SK-N-SH (cell line): ENCODE measurements at regions not wholly inside any gene's neighbourhood (a gene's known extent, or its start where the extent isn't known, plus 50 kb on each side); places are given as distances from the start of the nearest gene placed in this dataset.

Source experiments
- CTCF ChIA-PET: fragments of 300-600, 350-600 bp; formaldehyde crosslinking; extraction: SDS; loops from one replicate; lab custom pipeline; 2021; lab: Yijun Ruan, JAX
- POLR2A ChIA-PET: fragments of 350-600 bp; sonication (Branson Sonifier 250); formaldehyde crosslinking; extraction: SDS; loops from one replicate; lab custom pipeline; 2020; ENCODE audit warnings: antibody characterized with exemption, inconsistent platforms; lab: Yijun Ruan, JAX
- DNase-seq: peaks from one replicate; pipeline ENCODE4 v3.0.0; 2012
- H2AFZ ChIP-seq: fragments of 200-600 bp; sonication (generic); 2 replicates; pipeline ENCODE4 v1.8.1; 2016; ENCODE audit warnings: antibody characterized with exemption, mild to moderate bottlenecking, low read depth
- H3F3A ChIP-seq: fragments of 200-600 bp; sonication (generic); replicated peaks from 2 replicates; pipeline ENCODE3; 2016; ENCODE audit warnings: antibody characterized with exemption, mild to moderate bottlenecking; ENCODE audit not compliant: insufficient read depth
- H3K27ac ChIP-seq, 2 experiments: fragments of 200-500 bp in 1 of 2; fragments of 200-600 bp in 1 of 2; sonication (Bioruptor generic) in 1 of 2; sonication (generic), shearing (Covaris generic) in 1 of 2; 2 replicates each; pipeline versions ENCODE4 v1.5.1 to v1.6.1; 2014 to 2016; ENCODE audit warnings: low read depth in 2 of 2, inconsistent platforms in 1 of 2, low read length in 1 of 2, mild to moderate bottlenecking in 1 of 2, mixed read lengths in 1 of 2
- H3K27me3 ChIP-seq: fragments of 200-600 bp; sonication (generic), shearing (Covaris generic); 2 replicates; pipeline ENCODE4 v1.6.1; 2016; ENCODE audit warnings: mixed run types; ENCODE audit not compliant: insufficient read depth
- H3K36me3 ChIP-seq, 2 experiments: fragments of 200-500 bp in 1 of 2; fragments of 200-600 bp in 1 of 2; sonication (Bioruptor generic) in 1 of 2; sonication (generic) in 1 of 2; replicated peaks in 1 of 2; 2 replicates each; pipeline versions ENCODE3 to v1.5.1; 2014 to 2016; ENCODE audit warnings: low read length in 1 of 2, mild to moderate bottlenecking in 1 of 2; ENCODE audit not compliant: insufficient read depth in 2 of 2, control insufficient read depth in 1 of 2
- H3K4me1 ChIP-seq, 2 experiments: fragments of 200-500 bp in 1 of 2; fragments of 200-600 bp in 1 of 2; sonication (Bioruptor generic) in 1 of 2; sonication (generic), shearing (Covaris generic) in 1 of 2; 2 replicates each; pipeline versions ENCODE4 v1.5.1 to v1.6.1; 2014 to 2016; ENCODE audit warnings: low read depth in 1 of 2, low read length in 1 of 2, mixed run types in 1 of 2; ENCODE audit not compliant: insufficient read depth in 2 of 2, control insufficient read depth in 1 of 2
- H3K4me2 ChIP-seq: fragments of 200-600 bp; sonication (generic), shearing (Covaris generic); 2 replicates; pipeline ENCODE4 v1.6.1; 2017; ENCODE audit warnings: mixed run types
- H3K4me3 ChIP-seq, 2 experiments: fragments of 200-500 bp in 1 of 2; fragments of 200-600 bp in 1 of 2; sonication (Bioruptor generic) in 1 of 2; sonication (generic), shearing (Covaris generic) in 1 of 2; 2 replicates each; pipeline versions ENCODE4 v1.5.1 to v1.8.1; 2014 to 2016; ENCODE audit warnings: low read depth in 2 of 2, inconsistent platforms in 1 of 2, low read length in 1 of 2, mild to moderate bottlenecking in 1 of 2, mixed read lengths in 1 of 2, moderate library complexity in 1 of 2
- H3K79me2 ChIP-seq: fragments of 200-600 bp; sonication (generic); 2 replicates; pipeline ENCODE4 v1.8.1; 2017; ENCODE audit warnings: mild to moderate bottlenecking; ENCODE audit not compliant: insufficient read depth
- H3K9ac ChIP-seq: fragments of 200-600 bp; sonication (generic); 2 replicates; pipeline ENCODE4 v1.6.1; 2017; ENCODE audit warnings: mixed run types
- H3K9me2 ChIP-seq: fragments of 200-600 bp; sonication (generic); 2 replicates; pipeline ENCODE4 v1.6.1; 2017; ENCODE audit warnings: mixed run types
- H3K9me3 ChIP-seq: fragments of 200-600 bp; sonication (generic); 2 replicates; pipeline ENCODE4 v1.6.1; 2017; ENCODE audit warnings: mixed run types, mild to moderate bottlenecking, moderate library complexity
- H4K20me1 ChIP-seq: fragments of 200-600 bp; sonication (generic); 2 replicates; pipeline ENCODE4 v1.6.1; 2017; ENCODE audit warnings: mild to moderate bottlenecking, mixed run types; ENCODE audit not compliant: insufficient read depth
- CHD2 ChIP-seq: fragments of 150-350 bp; IDR thresholded peaks from 2 replicates; pipeline ENCODE4 v1.6.1; 2018; ENCODE audit warnings: low read length; ENCODE audit not compliant: partially characterized antibody
- ELF1 ChIP-seq: IDR thresholded peaks from 2 replicates; pipeline ENCODE4 v1.4.0; 2012
- FOSL2 ChIP-seq: IDR thresholded peaks from 2 replicates; pipeline ENCODE4 v1.4.0; 2012; ENCODE audit warnings: low read depth, mild to moderate bottlenecking, moderate library complexity, borderline replicate concordance
- GABPA ChIP-seq: IDR thresholded peaks from 2 replicates; pipeline ENCODE4 v1.4.0; 2012; ENCODE audit warnings: low read depth, mild to moderate bottlenecking
- NFIC ChIP-seq: IDR thresholded peaks from 2 replicates; pipeline ENCODE4 v1.4.0; 2012; ENCODE audit warnings: borderline replicate concordance
- SIN3A ChIP-seq: IDR thresholded peaks from 2 replicates; pipeline ENCODE4 v1.6.1; 2012; ENCODE audit warnings: low read depth, mild to moderate bottlenecking, low read length, moderate library complexity, borderline replicate concordance
- TCF12 ChIP-seq: IDR thresholded peaks from 2 replicates; pipeline ENCODE4 v1.4.0; 2012
- YY1 ChIP-seq: IDR thresholded peaks from 2 replicates; pipeline ENCODE4 v1.4.0; 2012; ENCODE audit warnings: low read depth, mild to moderate bottlenecking
- WGBS: methylation state at CpG from one replicate; pipeline ENCODE4 v1.1.6; 2017; ENCODE audit warnings: low lambda C conversion rate; 5-methylcytosine and 5-hydroxymethylcytosine counted together
- TF ChIP-seq, protein P1 (sequence below): IDR thresholded peaks from 2 replicates; pipeline ENCODE4 v1.4.0; 2012; ENCODE audit warnings: low read depth, borderline replicate concordance
- TF ChIP-seq, protein P2 (sequence below): IDR thresholded peaks from 2 replicates; pipeline ENCODE4 v1.4.0; 2012; ENCODE audit warnings: low read depth
- TF ChIP-seq, protein P3 (sequence below): IDR thresholded peaks from 2 replicates; pipeline ENCODE4 v1.4.0; 2012; ENCODE audit warnings: low read depth, borderline replicate concordance

DNA sequence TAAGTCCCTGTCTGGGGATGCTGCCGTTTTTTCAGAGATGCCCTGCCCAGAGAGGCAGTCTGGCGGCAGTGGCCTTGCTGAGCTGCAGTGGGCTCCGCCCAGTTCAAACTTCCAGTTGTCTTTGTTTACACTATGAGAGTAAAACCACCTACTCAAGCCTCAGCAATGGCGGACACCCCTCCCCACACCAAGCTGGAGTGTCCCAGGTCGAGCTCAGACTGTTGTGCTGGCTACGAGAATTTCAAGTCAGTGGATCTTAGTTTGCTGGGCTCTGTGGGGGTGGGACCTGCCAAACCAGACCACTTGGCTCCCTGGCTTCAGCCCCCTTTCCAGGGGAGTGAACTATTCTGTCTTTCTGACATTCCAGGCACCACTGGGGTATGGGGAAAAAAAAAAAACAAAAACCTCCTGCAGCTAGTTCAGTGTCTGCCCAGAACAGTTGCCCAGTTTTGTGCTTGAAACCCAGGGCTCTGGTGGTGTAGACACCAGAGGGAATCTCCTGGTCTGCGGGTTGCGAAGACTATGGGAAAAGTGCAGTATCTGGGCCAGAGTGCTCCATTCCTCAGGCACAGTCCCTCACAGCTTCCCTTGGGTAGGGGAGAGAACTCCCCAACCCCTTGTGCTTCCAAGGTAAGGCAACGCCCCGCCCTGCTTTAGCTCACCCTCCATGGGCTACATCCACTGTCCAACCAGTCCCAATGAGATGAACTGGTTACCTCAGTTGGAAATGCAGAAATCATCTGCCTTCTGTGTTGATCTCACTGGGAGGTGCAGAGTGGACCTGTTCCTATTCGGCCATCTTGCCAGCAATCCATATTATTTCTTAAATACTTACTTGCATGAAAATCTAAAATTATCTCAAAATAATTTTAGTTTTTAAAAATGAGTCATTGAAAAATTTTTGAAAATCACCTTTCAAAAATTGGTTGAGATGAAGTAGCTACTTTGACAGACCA is 338.0 kb downstream of the OSR1 start:
- Histone ChIP-seq H4K20me1 (no peaks in the 10 kb centered on the region), H3F3A (peaks cover 6% of the 10 kb centered on the region), H3K27ac (peak overlapping the region; percentile 72 to 78; a peak in 3 of 4 replicates), H3K4me1 (peaks cover 0 to 13% of the 10 kb centered on the region in 2 experiments; a peak in 3 of 4 replicates), H3K4me2 (peak overlapping the region; percentile 28), H3K79me2 (no peaks in the 10 kb centered on the region), H3K9me2 (no peaks in the 10 kb centered on the region), H3K9ac (peak overlapping the region; percentile 11; the same call in 1 of the 2 replicates), H2AFZ (peak overlapping the region; percentile 32; the same call in 1 of the 2 replicates), H3K36me3 (no peaks in the 10 kb centered on the region), H3K4me3 (no peak overlapping the region), H3K27me3 (no peaks in the 10 kb centered on the region), H3K9me3 (no peaks in the 10 kb centered on the region)
- TF ChIP-seq YY1: 0 out of 2 replicates have a peak, but pooled peaks have one; percentile 55
- no peak for TF ChIP-seq SIN3A
- TF ChIP-seq, protein P1, sequence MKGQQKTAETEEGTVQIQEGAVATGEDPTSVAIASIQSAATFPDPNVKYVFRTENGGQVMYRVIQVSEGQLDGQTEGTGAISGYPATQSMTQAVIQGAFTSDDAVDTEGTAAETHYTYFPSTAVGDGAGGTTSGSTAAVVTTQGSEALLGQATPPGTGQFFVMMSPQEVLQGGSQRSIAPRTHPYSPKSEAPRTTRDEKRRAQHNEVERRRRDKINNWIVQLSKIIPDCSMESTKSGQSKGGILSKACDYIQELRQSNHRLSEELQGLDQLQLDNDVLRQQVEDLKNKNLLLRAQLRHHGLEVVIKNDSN: no peak
- no peak for DNase-seq
- ChIA-PET CTCF (interaction anchor here (1.3 kb wide), 1 partner anchor 12 kb away, joined by 3 read pairs; no protein-coding TSS in a partner anchor), POLR2A (no interaction called here)
- 93% methylated on average over 11 of the region's 11 CpGs for WGBS

DNA sequence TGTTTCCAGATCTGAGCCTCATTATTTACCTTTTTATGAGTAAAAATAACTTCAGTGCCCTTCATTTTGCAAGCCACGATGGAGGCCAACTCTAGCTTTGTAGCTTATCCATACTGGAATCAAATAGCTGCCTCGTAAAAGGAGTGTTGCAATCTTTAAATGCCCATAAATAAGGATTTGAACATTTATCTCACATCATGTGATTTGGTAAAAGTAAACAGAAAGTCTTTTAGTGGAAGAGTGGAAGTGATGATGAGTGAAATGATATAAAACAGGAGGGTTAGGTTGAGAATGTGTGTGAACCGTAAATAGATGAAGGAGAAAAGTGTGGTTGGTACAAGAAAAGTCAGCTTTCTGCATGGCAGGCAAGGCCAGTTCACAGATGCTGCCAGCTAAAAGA is 348.9 kb downstream of the OSR1 start:
- no peak overlapping the region for H3K27ac ChIP-seq
- no peak for DNase-seq
- WGBS: 56% methylated on average over 3 of the region's 3 CpGs
- H3K4me2 ChIP-seq: no peak overlapping the region
- TF ChIP-seq, protein P2, sequence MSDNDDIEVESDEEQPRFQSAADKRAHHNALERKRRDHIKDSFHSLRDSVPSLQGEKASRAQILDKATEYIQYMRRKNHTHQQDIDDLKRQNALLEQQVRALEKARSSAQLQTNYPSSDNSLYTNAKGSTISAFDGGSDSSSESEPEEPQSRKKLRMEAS: no peak
- TF ChIP-seq NFIC (no peak), FOSL2 (no peak), ELF1 (no peak), TCF12 (no peak), CHD2 (no peak)
- TF ChIP-seq, all 33 proteins: peak for 0
- CTCF ChIA-PET: no interaction called here
- Histone ChIP-seq H3K9me3 (no peaks in the 10 kb centered on the region), H3K9me2 (no peaks in the 10 kb centered on the region), H3K36me3 (no peaks in the 10 kb centered on the region), H3F3A (no peaks in the 10 kb centered on the region), H3K4me1 (no peaks in the 10 kb centered on the region), H3K9ac (no peak overlapping the region), H3K4me3 (no peak overlapping the region), H4K20me1 (no peaks in the 10 kb centered on the region), H2AFZ (no peak overlapping the region), H3K27me3 (no peaks in the 10 kb centered on the region), H3K79me2 (no peaks in the 10 kb centered on the region)
- POLR2A ChIA-PET: interaction anchor here (0.6 kb wide), 1 partner anchor 961 kb away, joined by 3 read pairs; no protein-coding TSS in a partner anchor

DNA sequence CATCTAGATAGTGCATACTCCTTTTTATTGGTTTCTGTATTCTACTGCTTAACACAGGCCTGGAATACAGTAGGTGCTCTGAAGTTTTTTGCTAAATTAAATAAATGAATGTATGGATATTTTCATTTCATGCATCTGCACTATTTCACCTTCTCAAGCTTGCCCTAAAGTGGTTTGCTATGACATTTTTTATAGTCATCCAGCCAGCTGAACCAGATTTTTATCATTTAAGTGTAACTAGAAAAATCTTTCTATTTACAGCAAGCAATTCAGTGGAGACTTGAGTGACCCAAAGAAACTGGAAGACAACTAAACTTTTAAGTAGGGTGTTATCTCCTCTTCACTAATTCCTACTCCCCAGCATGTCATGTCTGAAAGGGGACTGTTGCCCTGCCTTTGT is 354.9 kb downstream of the OSR1 start:
- no peak for DNase-seq
- no peaks in the 10 kb centered on the region for H3K79me2 ChIP-seq
- H3K9me2 ChIP-seq: no peaks in the 10 kb centered on the region
- H3K27ac ChIP-seq: no peak overlapping the region
- POLR2A ChIA-PET: no interaction called here
- H3K36me3 ChIP-seq: no peaks in the 10 kb centered on the region
- H3K27me3 ChIP-seq: no peaks in the 10 kb centered on the region
- TF ChIP-seq SIN3A (no peak), GABPA (no peak), TCF12 (0 out of 2 replicates have a peak, but pooled peaks have one; percentile 22)
- TF ChIP-seq, protein P3, sequence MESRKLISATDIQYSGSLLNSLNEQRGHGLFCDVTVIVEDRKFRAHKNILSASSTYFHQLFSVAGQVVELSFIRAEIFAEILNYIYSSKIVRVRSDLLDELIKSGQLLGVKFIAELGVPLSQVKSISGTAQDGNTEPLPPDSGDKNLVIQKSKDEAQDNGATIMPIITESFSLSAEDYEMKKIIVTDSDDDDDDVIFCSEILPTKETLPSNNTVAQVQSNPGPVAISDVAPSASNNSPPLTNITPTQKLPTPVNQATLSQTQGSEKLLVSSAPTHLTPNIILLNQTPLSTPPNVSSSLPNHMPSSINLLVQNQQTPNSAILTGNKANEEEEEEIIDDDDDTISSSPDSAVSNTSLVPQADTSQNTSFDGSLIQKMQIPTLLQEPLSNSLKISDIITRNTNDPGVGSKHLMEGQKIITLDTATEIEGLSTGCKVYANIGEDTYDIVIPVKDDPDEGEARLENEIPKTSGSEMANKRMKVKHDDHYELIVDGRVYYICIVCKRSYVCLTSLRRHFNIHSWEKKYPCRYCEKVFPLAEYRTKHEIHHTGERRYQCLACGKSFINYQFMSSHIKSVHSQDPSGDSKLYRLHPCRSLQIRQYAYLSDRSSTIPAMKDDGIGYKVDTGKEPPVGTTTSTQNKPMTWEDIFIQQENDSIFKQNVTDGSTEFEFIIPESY: no peak
- H3K9ac ChIP-seq: no peak overlapping the region
- no peak overlapping the region for H2AFZ ChIP-seq
- no peaks in the 10 kb centered on the region for H3K4me1 ChIP-seq
- no peaks in the 10 kb centered on the region for H3F3A ChIP-seq
- H3K9me3 ChIP-seq: no peaks in the 10 kb centered on the region
- no peak overlapping the region for H3K4me3 ChIP-seq
- CTCF ChIA-PET: interaction anchor here (1.0 to 1.7 kb wide), 2 partner anchors 10 to 253 kb away, joined by 3 to 7 read pairs; no protein-coding TSS in a partner anchor
- H3K4me2 ChIP-seq: no peak overlapping the region
- H4K20me1 ChIP-seq: no peaks in the 10 kb centered on the region
